ENCODE measurements at regions not wholly inside any gene's neighbourhood (a gene's known extent, or its start where the extent isn't known, plus 50 kb on each side); places are given as distances from the start of the nearest gene placed in this dataset.
"Not testable (repeated sequence)": the region's sequence is repeated elsewhere in the genome, so short reads cannot be mapped to it uniquely, and the experiment has no call there.

DNA sequence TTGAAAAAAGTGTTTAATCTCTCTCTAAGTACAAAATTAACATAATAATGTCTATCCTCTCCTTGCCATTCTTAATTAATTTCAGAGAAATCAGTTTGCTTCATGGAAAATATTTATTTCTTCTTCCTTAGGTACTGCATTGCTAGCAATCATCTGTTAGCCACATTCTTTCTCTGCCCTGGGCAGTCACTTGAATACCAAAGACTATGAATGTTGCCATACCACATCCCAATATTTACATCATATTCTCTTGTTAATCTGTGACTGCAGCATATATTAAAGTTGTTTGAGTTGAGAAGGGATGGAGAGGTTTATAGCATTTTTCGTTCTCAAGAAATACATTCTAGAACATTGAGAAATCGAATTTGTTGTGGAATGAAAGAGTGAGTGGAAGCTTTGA is 672.8 kb downstream of the PCDH7 start:
- DNase-seq: no peak

DNA sequence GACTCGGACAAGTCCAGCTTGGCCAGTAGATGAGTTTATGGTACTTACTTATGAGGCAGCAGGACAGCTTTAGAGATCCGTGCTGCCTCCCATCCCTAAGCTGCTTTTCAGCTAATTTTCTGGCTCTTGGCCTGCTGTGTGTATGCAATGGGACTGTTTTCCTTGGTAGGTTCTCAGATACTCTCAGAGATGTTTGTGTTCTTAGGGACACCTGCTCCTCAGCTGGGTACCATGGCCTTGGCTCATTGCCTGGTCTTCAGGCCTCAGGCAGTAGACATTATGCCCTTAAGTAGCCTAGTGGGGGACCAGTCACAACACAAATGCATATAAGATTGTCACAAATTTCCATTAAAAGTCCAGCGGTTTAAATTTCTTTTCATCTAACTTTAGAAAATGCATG is 688.0 kb downstream of the PCDH7 start:
- no peak for DNase-seq

DNA sequence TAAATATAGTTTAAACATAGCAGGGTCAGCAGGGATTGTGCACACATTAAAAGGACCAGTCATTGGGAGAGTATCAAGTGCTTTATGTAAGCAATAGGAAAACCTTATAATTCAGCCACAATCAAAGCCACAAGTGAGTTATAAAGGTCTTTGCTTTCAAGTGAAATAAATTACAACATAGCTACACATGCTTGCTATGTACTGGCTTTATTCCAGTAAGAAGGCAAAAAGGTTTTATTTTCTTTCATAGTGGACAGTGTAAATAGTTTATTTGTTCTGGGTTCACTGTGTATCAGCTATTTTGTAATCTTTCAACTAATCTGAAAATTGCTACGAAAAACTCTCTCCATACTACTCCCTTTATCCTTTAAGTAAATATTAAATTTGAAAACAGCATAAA is 691.4 kb downstream of the PCDH7 start:
- DNase-seq: no peak

DNA sequence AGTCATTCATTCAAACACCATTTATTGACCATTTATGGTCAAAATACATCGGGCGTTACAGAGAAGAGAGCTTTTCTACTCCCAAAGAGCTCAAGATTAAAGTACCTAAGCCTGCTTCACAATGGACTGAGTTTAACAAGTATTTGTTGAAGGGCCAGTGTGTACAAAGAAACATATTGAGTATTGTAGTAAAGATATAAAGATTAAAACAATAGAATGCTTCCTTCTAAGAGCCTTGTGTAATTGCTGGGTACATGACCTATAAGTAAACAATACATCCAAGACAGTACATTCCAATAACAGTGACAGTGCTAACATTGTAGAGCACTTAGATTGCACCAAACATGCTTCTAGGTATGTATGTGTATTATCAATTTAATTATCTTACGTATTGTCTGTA is 695.5 kb downstream of the PCDH7 start:
- DNase-seq: no peak

DNA sequence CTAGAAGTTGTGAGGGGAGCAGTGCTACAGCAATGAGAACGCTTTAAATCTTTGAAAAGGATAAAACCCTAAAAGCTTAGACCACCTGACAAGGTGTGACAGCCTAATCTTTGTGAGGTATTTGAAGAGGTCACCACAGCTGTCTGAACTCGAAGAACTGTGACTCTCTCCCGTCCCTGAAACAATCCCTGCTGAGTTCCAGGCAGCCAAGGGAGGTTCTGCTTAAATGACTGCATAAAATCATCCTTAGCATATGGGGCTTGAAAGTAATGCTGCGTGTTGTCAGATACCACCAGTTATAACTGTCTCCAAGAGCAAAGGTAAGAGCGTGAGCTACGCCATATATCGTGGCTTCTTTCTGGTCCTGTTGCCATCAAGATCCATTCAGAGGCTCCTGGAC is 696.3 kb downstream of the PCDH7 start:
- DNase-seq: no peak

DNA sequence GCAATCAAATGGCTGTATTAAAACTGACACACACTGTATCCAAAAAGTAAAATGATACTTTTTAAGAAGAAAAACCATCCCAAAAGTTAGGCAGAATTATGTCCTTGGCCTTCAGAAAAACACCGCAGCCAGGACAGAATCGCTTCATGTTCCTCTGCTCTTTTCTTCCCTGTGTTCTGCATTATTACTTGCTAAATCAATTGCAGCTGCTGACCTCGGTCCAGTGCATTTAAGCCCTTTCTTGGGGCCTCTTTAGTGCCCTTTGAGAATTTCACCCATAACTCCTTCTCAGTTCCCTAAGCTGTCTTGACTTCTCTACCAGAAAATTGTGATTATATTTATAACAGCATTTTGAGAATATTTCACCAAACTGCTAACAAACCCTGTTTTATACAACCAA is 696.9 kb downstream of the PCDH7 start:
- no peak for DNase-seq

DNA sequence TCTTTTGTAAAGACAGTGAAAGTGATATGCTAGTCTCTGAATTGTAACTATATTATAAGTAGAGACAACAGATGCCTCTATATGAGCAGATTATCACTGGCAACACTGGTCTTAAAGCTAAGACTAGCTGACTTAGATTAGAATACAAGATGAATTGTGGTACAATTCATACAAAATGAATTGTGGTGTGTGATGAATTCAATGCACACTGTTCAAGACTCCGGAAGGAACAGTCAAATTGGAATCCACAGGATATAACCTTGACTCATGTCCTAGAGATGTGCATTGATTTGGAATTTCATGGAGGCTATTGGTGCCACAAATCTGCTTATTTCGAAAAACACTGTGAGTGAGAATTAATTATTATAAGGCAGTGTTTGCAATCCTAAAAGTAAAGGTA is 701.8 kb downstream of the PCDH7 start:
- DNase-seq: no peak

DNA sequence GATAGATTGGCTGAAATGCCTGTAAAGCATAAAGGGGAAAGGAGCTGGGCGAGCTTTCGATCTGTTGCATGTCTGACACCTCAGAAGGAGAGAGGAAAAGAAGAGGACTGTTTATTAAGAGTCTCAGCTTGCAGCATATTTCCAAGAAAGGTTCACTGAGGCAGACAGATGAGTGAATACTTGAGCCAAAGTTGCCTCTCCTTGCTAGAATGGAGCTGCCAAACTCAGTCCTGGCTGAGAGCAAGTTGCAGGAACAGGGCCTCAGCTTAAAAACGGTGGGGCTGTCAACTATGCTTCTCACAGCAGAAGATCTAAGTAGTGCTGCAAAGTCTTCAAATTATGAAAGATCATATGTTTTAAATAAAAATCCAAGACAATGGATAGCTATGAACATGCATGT is 707.5 kb downstream of the PCDH7 start:
- peak; percentile 15 for DNase-seq

DNA sequence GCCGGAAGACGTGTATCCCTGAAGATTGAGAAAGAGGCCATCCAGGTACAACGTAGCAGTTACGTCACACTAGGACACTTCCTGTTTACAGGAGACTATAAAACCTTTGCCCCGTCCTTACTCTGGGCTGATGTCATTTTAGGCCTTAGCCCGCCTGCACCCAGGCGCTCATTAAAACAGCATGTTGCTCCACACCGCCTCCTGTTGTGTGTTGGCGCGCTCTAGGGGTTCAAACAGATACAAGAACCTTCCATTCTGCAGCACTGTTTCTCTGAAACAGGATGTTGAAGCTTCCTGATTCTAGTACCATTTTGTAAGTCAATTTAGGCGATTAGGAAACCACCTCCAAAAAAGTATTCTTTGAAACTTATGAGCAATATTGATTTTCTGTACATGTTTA is 722.1 kb downstream of the PCDH7 start:
- DNase-seq: no peak

DNA sequence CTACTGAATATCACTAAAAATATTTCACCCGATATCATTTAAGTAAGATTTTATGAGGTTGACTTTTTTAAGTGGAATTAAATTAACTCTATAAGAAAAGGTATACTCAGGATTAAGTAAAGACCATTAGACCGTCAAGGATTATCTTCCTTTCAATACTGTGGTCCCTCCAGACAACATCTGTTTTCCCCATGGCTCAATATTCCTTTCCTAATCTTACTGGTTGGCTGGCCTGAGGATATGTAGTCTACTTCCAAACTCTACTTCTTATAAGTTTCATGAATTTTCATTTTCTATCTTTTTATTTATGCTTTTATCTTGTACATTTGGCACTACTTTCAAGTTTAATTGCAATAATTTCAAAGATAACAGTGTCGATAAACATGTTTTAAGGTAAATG is 725.4 kb downstream of the PCDH7 start:
- DNase-seq: no peak

DNA sequence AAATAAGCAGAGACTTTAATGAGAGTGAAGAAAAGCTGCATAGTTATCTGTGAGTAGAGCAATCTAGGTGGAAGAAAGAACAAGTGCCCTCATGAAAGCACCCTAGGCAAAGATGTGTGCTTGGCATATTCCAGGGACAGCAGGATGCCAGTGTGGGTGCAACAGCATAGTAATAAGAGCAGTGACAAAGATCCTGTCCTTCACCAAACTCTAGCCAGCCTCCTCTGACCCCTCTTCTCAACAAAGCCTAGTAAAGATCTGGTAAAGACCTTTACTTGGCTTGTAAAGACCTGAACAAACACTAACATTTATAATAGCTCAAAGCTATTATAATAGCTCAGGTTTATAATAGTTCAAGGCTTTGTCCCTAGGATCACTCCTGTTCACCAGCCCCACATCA is 735.4 kb downstream of the PCDH7 start:
- DNase-seq: no peak

DNA sequence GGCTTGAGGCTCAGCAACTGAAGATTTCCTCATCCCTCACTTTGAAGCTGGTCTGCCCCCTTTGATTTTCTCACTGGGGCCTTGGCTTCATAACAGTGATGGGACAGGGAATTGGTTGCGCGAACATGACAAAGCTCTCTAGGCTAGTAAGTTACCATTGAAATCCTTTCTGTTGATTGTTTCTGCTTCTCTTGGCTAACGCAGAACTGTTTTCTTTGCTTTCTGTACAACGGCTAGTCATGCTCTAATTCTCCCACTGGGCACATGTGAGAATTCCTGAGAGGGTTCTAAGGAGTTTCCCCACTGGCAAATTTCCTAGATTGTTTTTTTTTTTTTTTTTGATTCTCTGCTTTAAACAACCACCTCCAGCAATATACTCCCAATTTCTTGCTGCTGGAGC is 738.6 kb downstream of the PCDH7 start:
- no peak for DNase-seq

DNA sequence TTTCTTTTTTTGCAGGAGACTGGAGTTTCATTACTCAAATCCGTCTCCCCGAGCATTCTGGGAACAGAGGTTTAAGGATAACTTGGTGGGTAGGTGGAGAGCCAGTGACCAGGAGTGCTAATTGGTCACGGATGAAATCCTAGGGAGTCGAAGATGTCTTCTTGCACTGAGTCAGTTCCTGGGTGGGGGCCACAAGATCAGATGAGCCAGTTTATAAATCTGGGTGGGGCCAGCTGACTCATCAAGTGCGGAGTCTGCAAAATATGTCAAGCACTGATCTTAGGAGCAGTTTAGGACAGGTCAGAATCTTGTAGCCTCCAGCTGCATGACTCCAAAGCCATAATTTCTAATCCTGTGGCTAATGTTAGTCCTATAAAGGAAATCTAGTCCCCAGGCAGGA is 741.3 kb downstream of the PCDH7 start:
- no peak for DNase-seq

DNA sequence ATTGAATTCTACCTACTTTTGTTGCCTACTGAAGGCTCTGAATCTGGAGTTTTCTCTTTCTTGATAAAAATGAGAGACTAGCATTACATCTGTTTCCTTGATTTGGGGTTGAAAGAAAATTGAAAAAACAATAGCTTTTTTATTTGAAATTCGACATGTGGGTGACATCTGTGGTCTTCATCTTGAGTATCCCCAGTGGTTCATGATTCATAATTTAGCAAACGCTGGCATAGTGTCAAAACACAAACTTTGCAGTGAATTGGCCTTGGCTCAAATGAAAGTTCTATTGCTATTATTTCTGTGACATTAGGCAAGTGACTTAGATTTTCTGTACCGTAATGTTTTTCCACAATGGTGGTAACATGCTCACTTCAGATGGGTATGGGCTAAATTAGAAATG is 747.6 kb downstream of the PCDH7 start:
- DNase-seq: no peak

DNA sequence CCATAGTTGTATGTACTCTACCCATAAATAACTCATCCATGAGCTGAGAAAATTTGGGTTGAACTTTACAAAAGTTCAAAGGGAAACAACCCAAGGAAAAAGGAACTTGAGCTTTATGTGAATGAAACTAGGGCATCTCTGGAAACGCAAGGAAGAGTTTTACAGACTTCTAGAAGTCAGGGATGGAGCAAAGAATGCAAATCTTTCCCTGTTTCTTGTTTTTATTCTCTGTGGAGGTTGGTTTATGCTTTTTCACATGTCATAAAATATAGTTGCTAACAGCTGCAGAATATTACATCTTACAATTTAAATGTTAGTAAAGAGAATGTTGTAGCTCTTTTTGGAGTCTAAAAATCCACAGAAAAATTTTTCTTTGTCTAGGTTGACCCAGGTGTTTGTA is 754.1 kb downstream of the PCDH7 start:
- DNase-seq: no peak

DNA sequence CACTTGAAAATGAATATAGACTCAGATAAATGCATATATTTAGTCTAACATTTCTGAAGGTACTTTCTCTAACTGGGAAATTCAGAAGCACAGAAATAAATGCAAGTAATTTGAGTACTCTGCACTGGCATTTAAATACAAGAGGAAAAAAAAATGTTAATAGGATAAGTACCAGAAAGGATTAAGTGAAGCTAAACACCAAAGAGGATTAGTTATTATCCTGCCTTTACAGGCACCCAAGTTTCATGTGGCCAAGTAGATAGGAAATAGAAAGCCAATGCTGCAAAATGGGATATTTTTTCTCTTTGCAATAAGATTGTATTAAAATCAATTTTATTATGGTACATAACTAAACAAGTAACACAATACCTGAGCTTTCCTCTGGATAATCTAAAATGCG is 762.5 kb downstream of the PCDH7 start:
- DNase-seq: no peak

DNA sequence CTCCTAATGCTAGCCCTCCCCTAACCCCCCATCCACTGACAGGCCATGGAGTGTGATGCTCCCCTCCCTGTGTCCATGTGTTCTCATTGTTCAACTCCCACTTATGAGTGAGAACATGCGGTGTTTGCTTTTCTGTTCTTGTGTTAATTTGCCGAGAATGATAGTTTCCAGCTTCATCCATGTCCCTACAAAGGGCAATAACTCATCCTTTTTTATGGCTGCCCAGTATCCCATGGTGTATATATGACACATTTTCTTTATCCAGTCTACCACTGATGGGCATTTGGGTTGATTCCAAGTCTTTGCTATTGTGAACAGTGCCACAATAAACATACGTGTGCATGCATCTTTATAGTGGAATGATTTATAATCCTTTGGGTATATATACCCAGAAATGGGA is 779.0 kb downstream of the PCDH7 start:
- not testable (repeated sequence) for DNase-seq

DNA sequence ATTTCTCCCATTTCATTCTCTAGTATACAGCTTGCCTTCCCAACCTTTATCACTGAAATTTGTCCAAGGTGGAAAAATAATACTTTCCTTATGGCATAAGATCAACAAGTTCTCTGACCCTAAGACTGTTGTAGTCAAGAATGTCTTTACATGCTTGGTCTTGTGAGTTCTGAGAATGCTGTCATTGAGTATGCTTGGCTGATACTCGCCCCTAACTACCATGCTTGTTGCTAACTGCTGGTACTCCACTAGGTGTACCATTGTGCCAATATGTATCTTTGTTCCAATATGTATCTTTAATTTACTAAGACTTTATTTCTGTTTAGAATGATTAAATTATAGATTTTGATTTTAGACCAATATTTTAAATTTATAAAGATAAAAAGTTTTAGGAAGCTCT is 796.4 kb downstream of the PCDH7 start:
- no peak for DNase-seq

DNA sequence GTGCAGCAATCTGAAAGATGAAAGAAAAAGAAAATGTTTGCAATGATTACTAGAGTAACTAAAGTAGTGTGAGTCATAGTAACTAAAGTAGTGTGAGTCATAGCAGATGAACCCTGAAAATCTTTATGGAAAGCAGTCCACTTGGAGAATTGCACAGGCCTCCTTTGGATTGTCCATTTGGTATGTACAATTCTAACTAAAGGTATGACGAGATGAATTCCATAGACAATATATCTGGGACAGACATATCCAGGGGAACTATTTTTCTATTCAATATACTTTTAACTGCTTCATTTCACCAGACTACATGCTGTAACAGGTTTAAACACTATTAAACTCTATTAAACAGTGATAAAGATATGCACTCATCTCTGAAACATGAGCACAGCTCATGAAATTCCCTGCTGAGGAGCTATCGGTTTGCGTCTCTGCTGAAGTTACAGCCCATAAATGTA is 798.7 kb downstream of the PCDH7 start:
- no peak for DNase-seq

DNA sequence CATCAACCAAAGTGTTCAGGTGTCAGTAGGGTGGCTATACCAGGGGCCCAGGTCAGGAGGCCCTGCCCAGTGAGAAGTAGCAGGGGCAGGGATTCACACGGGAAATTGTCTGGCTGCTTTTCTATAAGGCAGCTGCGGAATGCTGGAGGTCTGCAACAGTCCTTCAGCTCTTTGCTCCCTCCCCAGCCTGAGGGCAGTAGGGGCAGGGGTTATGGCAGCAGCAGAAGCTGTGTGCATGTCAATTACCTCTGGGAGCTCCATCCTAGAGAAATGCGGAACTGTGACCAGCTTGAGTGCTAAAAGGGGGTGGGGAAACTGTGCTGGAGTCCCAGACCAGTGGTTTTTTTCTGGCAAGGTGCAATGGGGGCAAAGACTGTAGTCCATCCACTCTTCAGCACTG is 810.4 kb downstream of the PCDH7 start:
- DNase-seq: no peak

DNA sequence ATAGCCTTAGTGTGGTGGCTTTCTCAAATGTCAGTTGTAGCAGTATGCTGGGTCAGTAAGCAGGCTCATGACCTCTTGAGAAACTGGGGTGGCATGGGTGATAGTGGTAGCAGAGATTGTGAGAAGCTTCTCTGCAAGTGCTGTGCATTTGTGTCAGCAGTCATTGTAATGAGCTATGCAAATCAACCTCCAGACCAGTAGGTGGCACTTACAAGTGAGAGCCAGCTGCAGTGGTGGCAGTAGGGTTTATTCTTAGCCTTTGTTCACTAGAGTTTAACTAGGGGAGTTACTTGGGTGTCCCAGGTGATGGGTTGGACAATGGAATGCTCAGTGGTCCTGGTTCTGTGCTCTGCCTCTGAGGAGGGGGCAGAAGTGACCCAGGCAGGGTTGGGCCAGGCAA is 818.7 kb downstream of the PCDH7 start:
- DNase-seq: no peak

DNA sequence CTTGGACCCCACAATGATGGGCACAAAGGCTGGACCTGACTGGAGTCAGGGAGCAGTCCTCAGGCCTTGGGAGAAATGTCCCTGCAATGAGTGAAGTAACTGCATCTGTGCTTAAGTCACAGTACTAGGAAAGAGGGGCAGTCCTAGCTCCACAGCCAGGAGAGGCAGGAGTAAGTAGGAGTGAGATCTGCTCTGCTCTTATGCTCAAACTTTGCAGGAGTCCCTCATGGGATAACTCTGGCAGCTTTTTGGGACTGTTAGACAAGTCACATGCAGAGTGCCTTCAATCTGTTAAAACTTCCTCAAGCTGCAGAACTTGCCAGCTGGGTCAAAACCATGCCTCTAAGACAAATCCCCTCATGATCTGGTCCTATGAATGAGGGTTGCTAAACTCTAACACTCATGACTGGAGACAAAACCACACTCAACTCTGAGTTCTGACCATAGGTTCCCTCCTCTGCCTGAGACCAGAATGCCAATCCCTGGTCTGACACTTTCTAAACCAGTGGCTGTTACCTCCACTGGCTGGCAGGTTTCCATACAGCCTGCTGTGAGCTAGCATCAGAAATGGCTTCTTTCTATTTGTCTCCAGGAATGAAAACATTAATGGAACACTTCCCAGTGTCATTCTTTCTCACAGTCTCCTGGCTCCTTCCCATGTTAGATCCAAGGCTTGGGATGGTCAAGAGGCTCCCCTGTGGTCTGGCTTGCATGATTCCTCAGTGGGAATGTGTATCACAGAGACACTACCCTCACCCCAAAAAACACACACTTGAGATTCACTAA is 819.3 kb downstream of the PCDH7 start:
- no peak for DNase-seq

DNA sequence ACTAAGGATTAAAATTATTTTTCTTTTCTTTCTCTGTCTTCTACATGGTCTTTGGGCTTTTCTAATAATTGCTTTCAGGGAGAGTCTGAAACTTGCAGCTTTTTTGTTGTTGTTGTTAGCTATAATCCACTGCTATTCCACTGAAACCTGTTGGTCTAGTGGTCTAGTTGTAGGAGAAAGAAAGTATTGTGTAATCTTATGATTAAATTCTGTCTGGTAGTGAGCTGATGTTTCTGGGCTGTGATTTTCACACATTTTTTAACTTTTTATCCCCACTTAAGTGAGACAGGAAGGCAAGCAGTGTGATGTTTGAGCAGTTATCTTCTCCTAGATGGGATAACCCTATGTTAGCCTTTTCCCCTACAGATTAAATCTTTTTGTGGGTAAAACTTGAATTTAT is 825.2 kb downstream of the PCDH7 start:
- no peak for DNase-seq

DNA sequence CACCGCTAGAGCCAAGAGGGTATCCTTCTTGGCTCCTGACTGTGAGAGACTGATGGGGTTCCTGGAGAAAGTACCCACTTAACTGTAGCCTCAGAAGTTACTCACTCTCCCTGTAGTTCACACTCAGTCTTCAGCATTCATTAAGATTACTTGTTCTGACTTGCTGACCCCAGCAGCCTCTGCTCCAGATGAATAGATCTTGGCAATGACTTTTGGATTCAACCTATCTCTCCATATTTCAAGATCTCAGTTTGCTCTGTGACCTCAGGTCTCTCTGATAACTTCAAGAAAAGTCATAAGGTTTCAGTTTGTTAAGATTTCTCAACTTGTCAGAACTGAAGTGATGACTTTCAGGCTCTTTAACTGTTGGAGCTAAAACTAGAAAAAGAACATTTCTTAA is 825.6 kb downstream of the PCDH7 start:
- DNase-seq: no peak

DNA sequence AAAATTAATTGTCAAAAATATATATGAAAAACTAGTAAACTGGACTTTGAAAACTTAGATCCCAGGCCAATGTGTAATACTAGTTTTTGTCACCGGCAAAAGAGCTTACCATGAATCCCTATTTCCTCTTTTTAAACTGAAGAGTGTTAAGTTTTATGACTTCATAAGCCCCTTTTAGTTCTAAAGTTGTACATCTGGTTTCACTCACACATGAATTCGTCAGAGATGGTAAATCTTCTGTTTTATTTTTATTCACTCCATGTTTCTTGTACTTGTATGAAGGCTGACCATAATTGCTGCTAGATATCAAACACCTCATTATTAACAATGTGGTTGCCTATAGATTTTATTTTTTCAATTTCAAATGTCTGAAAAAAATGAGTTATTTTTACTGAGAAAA is 827.9 kb downstream of the PCDH7 start:
- no peak for DNase-seq

DNA sequence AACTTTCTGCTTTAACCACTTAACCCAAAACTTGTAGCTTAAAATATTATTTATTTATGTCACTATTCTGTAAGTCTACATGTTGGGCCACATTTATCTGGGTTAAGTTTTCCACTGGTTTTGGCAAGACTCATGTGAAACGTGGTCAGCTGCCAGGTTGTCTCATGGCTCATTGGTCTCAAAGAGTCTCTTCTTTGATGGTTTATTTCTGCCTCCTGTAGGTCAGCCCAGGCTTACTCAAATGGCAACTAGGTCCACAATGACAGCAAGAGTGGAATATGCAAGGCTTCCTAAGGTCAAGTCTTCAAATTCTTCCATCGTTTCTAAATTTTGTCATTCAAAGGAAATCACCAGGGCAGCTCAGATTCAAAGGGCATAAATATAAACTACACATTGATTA is 828.7 kb downstream of the PCDH7 start:
- no peak for DNase-seq

Measured in right hindlimb (tissue), 1 donor.